ENCODE measurements at regions not wholly inside any gene's neighbourhood (a gene's known extent, or its start where the extent isn't known, plus 50 kb on each side); places are given as distances from the start of the nearest gene placed in this dataset.

DNA sequence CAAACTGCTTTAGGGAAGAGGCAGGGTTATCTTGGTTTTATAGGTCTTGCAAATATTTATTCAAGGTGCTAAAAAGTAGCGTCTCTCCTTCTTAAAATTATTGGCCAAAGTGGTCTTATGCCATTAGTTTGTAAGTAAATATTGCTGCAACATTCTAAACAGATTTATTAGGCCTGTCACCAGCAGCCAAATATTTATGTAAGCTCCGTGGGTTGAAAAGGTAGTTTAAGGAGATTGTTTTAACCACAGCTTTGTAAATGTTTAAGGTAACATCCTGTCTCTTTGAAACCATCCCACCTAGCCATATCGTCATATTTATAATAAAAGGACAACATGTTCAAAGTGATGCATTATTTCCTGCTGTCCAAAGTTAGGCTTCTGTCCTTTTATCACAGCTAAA lies 210.1 kb upstream of the LNX1 start:
- CTCF ChIA-PET = no interaction called here

DNA sequence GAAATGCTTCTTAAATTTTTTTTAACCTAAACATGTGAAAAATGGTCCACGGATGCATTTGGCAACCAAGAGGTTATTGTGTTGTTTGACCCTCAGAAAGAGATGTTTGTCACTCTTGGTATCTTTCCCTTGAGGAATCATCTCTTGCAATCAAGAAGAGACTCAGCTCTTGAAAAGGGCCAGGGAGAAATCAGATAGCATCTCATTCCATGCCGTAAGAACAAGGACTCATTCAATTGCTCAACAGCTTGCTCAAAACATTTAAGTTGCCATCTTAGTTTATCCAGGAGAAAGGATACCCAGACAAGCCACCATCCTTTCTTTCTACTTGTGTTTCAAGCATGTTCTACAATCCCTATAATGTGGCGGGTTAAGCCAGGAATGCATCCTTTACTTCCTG lies 209.5 kb upstream of the LNX1 start:
- Mint-ChIP-seq H3K36me3 (ENCODE audit: low read depth) (no peaks in the 10 kb centered on the region), H3K9me3 (ENCODE audit: insufficient read depth) (no peaks in the 10 kb centered on the region), H3K27ac (no peak overlapping the region), H3K4me1 (ENCODE audit: low read depth) (no peaks in the 10 kb centered on the region), H3K4me3 (no peak overlapping the region), H3K27me3 (ENCODE audit: low read depth) (no peaks in the 10 kb centered on the region)
- ATAC-seq (no peak), DNase-seq (no peak)
- CTCF ChIA-PET = no interaction called here
- POLR2A ChIA-PET = no interaction called here

More for the DNA sequence above, 210.1 kb upstream of the LNX1 start:
- ATAC-seq (no peak), DNase-seq (no peak)
- Mint-ChIP-seq H3K27me3 (ENCODE audit: low read depth) (no peaks in the 10 kb centered on the region), H3K27ac (no peak overlapping the region), H3K4me3 (no peak overlapping the region), H3K36me3 (ENCODE audit: low read depth) (no peaks in the 10 kb centered on the region), H3K9me3 (ENCODE audit: insufficient read depth) (no peaks in the 10 kb centered on the region), H3K4me1 (ENCODE audit: low read depth) (no peaks in the 10 kb centered on the region)
- POLR2A ChIA-PET = interaction anchor here (0.7 kb wide), 1 partner anchor 1601 kb away, joined by 3 read pairs; no protein-coding TSS in a partner anchor

DNA sequence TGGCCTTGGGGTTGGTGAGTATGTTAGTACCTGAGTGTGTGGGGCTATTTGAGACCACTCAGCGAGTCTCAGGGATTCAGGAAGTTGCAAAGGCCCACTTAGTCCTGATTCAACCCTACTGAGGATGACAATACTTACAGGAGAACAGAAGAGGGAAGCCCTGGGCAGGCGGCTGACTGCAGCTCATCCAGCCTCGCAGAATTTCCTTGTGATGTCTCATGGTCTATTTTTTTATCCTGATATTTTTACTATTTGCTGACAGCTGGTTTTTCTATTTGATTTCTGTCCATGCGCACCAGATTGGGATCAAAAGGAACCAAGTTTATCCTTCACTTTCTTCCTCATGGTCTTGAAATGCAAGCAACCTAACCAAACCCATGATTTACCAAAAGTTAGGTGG lies 201.8 kb upstream of the LNX1 start:
- Mint-ChIP-seq H3K9me3 (ENCODE audit: insufficient read depth) (no peaks in the 10 kb centered on the region), H3K36me3 (ENCODE audit: low read depth) (no peaks in the 10 kb centered on the region), H3K4me3 (no peak overlapping the region), H3K27ac (no peak overlapping the region), H3K4me1 (ENCODE audit: low read depth) (no peaks in the 10 kb centered on the region), H3K27me3 (ENCODE audit: low read depth) (no peaks in the 10 kb centered on the region)
- DNase-seq (no peak), ATAC-seq (no peak)
- ChIA-PET CTCF (no interaction called here), POLR2A (no interaction called here)

DNA sequence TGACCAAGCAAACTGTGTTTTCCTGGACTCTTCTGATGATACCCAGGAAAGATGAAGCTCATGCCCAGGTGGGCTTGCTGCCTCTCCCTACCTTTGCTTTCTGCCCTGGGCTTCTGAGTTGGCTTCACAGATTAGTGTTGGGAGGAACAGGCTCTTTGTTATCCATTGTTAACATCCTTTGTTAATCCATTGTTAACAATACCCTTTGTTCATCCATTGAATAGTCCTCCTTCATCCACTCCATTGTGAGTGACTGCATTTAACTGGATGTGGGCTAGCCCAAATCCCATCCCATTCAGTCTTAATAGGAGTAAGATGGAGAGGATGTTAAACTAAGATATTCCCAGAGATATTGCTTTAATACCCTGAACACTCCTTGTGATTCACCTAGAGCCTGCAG lies 199.0 kb upstream of the LNX1 start:
- ChIA-PET POLR2A (no interaction called here), CTCF (no interaction called here)
- Mint-ChIP-seq H3K27me3 (ENCODE audit: low read depth) (no peaks in the 10 kb centered on the region), H3K4me1 (ENCODE audit: low read depth) (no peaks in the 10 kb centered on the region), H3K9me3 (ENCODE audit: insufficient read depth) (no peaks in the 10 kb centered on the region), H3K27ac (no peak overlapping the region), H3K36me3 (ENCODE audit: low read depth) (no peaks in the 10 kb centered on the region), H3K4me3 (no peak overlapping the region)
- ATAC-seq (no peak), DNase-seq (no peak)

DNA sequence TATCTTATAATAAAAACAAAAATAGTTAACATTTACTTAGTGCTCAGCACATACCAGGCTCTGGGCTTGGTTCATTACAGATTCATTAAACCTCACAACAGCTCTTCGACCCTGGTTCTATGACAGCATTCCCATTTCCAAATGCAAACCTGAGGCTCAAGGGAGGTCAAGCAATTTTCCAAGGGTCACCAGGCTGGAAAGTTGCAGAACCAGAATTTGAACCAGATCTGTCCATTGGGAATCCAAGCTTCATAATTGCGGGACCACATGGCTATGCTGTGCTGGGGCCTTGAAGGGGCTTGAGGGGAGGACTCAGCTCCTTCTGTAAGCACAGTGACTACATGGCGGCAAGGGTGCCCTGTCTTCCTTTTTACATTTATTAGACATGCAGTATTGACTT lies 197.3 kb upstream of the LNX1 start:
- H3K4me1 Mint-ChIP-seq (ENCODE audit: low read depth) = no peaks in the 10 kb centered on the region
- H3K4me3 Mint-ChIP-seq = no peak overlapping the region
- CTCF ChIA-PET = no interaction called here
- ATAC-seq = no peak
- no peaks in the 10 kb centered on the region for H3K27me3 Mint-ChIP-seq (ENCODE audit: low read depth)
- H3K36me3 Mint-ChIP-seq (ENCODE audit: low read depth) = no peaks in the 10 kb centered on the region
- POLR2A ChIA-PET = no interaction called here
- DNase-seq = no peak
- no peaks in the 10 kb centered on the region for H3K9me3 Mint-ChIP-seq (ENCODE audit: insufficient read depth)
- no peak overlapping the region for H3K27ac Mint-ChIP-seq

DNA sequence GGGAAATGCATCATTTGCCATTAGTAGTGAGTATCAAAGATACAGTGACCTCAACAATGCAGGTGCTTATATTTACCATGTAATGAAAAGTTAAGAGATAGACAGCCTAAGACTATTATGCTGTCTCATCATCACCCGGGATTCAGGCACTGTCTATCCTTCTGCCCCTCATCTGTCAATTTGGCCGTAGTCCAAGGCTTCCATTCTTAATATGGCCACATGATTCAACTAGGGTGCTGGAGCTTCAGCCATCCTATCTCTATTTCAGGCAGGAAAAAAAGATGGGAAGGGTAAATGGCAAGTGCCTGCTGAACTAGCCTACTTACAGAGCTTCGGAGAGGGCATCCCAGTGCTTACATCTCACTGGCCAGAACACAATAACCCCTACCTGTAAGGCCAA lies 196.7 kb upstream of the LNX1 start:
- ChIA-PET POLR2A (no interaction called here), CTCF (no interaction called here)
- no peaks in the 10 kb centered on the region for H3K27me3 Mint-ChIP-seq (ENCODE audit: low read depth)
- ATAC-seq (no peak), DNase-seq (no peak)
- H3K4me3 Mint-ChIP-seq = no peak overlapping the region
- no peaks in the 10 kb centered on the region for H3K36me3 Mint-ChIP-seq (ENCODE audit: low read depth)
- H3K4me1 Mint-ChIP-seq (ENCODE audit: low read depth) = no peaks in the 10 kb centered on the region
- no peaks in the 10 kb centered on the region for H3K9me3 Mint-ChIP-seq (ENCODE audit: insufficient read depth)
- H3K27ac Mint-ChIP-seq = no peak overlapping the region

DNA sequence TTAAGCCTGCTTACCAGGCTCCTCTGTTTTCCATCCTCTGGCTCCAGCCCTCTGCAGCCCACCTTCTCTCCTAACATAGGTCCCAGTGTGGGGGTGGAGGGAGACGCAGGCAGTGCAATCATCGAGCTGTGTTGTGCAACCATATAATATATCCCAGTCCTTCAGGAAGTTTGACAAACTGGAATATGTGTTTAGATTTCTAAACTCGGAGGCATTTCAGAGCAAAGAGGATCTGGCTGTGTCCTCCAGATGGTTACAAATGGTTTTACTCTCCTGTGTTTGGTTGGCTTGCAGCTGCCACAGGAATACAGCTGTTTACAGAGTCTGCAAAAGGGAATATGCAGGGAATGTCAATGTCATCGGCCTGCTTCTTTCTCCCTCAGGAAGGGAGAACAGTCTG lies 195.3 kb upstream of the LNX1 start:
- Mint-ChIP-seq H3K27me3 (ENCODE audit: low read depth) (no peaks in the 10 kb centered on the region), H3K4me1 (ENCODE audit: low read depth) (no peaks in the 10 kb centered on the region), H3K27ac (no peak overlapping the region), H3K4me3 (no peak overlapping the region), H3K9me3 (ENCODE audit: insufficient read depth) (no peaks in the 10 kb centered on the region), H3K36me3 (ENCODE audit: low read depth) (no peaks in the 10 kb centered on the region)
- DNase-seq (no peak), ATAC-seq (no peak)
- ChIA-PET POLR2A (no interaction called here), CTCF (no interaction called here)

DNA sequence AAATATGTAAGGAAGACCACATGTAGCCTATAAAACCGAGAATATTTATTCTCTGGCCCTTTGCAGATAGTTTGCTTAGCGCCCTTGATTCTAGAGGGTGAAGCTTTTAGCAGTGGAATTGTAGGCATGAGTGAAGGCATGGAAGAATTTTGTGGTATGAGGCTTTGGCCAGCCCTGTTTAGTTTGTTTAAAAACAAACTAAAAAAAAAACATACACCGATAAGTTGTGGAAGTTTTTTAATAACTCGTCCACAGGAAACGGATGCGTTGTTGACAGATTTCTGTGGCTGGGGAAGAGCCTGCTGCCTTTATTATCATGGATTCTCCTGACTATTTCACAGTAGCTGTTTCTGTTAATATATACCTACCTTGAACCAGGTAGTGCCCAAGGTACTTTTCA lies 194.7 kb upstream of the LNX1 start:
- H3K4me1 Mint-ChIP-seq (ENCODE audit: low read depth) = no peaks in the 10 kb centered on the region
- H3K27me3 Mint-ChIP-seq (ENCODE audit: low read depth) = no peaks in the 10 kb centered on the region
- DNase-seq = no peak
- no peak overlapping the region for H3K27ac Mint-ChIP-seq
- ChIA-PET CTCF (no interaction called here), POLR2A (no interaction called here)
- no peak for ATAC-seq
- H3K4me3 Mint-ChIP-seq = no peak overlapping the region
- no peaks in the 10 kb centered on the region for H3K36me3 Mint-ChIP-seq (ENCODE audit: low read depth)
- no peaks in the 10 kb centered on the region for H3K9me3 Mint-ChIP-seq (ENCODE audit: insufficient read depth)

DNA sequence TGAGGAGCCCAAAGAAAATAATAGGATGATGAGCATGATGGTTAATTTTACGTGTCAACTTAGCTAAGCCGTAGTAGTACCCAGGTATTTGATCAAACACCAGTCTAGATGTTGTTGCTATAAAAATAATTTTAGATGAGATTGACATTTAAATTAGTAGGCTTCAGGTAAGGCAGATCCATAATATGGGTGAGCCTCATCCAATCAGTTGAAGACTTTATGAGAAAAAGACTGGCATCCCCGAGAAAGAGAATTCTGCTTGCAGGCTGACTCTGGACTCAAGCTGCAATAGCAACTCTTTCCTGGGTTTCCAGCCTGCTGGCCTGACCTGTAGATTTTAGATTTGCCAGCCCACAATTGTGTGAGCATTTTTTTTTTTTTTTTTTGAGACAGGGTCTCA lies 192.8 kb upstream of the LNX1 start:
- POLR2A ChIA-PET = no interaction called here
- ATAC-seq (no peak), DNase-seq (no peak)
- H3K9me3 Mint-ChIP-seq (ENCODE audit: insufficient read depth) = no peaks in the 10 kb centered on the region
- H3K27me3 Mint-ChIP-seq (ENCODE audit: low read depth) = no peaks in the 10 kb centered on the region
- CTCF ChIA-PET = no interaction called here
- H3K36me3 Mint-ChIP-seq (ENCODE audit: low read depth) = no peaks in the 10 kb centered on the region
- H3K27ac Mint-ChIP-seq = no peak overlapping the region
- H3K4me1 Mint-ChIP-seq (ENCODE audit: low read depth) = no peaks in the 10 kb centered on the region
- no peak overlapping the region for H3K4me3 Mint-ChIP-seq

DNA sequence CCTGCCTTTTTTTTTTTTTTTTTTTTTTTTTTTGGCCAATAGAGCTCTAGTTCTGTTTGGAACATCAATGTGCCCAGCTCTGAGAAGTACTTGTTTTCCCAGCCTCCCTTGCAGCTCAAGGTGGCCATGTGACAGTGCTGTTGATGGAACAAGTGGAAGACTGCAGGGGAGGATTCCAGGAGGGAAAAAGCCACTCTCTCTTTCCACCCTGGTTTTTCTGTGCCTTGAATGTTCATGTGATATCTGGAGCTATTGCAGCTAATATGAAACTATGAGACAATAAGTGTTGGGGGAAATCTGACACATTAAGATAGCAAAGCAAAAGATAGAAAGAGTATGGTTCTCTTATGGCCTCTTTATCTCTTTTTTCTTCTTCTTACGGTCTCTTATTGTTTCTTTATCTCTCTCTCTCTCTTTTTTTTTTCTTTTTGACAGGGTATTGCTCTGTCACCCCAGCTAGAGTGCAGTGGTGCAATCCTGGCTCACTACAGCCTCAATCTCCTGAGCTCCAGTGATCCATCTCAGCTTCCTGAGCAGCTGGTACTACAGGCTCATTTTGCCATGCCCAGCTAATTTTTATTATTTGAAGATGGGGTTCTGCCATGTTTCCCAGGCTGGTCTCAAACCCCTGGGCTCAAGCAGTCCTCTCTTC lies 192.0 kb upstream of the LNX1 start:
- no peaks in the 10 kb centered on the region for H3K9me3 Mint-ChIP-seq (ENCODE audit: insufficient read depth)
- H3K4me3 Mint-ChIP-seq = no peak overlapping the region
- POLR2A ChIA-PET = no interaction called here
- no peaks in the 10 kb centered on the region for H3K27me3 Mint-ChIP-seq (ENCODE audit: low read depth)
- no peak overlapping the region for H3K27ac Mint-ChIP-seq
- no peaks in the 10 kb centered on the region for H3K4me1 Mint-ChIP-seq (ENCODE audit: low read depth)
- no peaks in the 10 kb centered on the region for H3K36me3 Mint-ChIP-seq (ENCODE audit: low read depth)
- no peak for DNase-seq
- no peak for ATAC-seq
- CTCF ChIA-PET = no interaction called here

DNA sequence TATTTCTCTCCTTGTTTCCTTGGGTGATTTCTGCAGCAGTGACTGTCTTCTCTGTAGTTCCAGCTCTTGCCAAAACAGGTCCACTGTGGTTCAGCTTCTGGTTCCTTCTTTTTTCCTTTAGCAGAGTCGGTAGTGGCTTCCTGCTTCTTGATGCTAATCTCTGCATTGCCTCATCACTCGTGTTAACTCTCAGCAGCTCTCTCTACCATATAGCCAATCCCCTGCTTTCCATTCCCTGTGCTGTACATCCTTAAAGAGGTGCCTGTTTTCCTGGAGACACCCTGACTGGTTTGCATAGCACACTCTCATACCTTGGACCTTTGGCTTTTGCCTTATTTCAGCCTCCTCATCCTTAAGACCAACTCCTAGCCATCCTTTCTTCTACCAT lies 191.2 kb upstream of the LNX1 start:
- DNase-seq (no peak), ATAC-seq (no peak)
- H3K4me3 Mint-ChIP-seq = no peak overlapping the region
- no peak overlapping the region for H3K27ac Mint-ChIP-seq
- H3K27me3 Mint-ChIP-seq (ENCODE audit: low read depth) = no peaks in the 10 kb centered on the region
- H3K4me1 Mint-ChIP-seq (ENCODE audit: low read depth) = no peaks in the 10 kb centered on the region
- H3K9me3 Mint-ChIP-seq (ENCODE audit: insufficient read depth) = no peaks in the 10 kb centered on the region
- ChIA-PET CTCF (no interaction called here), POLR2A (no interaction called here)
- H3K36me3 Mint-ChIP-seq (ENCODE audit: low read depth) = no peaks in the 10 kb centered on the region

DNA sequence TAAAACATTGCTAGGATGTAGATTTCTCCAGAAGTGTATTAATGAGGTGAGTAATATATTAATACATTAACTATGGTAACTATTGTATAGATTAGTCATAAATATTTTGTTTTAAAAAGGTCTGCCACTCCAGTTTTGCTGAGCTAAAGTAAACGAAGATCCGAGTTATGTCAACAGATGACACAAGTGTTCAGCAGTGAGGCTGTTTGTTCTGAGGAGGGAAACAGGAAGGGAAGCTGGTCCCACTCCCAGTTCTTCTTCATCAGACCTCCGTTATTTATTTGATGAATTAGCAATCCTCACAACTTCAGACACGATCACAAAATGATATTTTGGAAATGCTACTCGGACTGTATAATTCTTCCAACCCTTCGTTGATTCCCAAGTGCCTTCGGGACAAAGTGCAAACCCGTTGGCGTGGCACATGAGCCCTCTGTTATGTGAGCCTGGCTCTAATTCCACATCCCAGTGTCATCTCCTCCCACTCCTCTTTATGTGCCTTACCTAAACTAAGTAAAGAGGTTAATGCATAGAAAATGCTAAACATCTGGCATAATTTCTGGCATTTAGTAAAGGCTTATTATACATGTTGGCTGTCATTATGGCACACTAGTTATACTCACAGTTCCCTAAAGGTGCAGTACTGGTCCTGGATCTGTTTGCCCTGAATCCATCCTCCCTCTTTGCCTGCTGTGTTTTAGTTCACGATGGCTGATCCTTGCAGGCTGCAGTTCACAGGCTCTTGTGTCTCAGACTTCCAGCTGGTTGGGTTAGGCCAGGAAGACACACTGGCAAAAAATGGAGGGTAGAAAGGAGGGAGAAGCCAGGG lies 190.6 kb upstream of the LNX1 start:
- no peaks in the 10 kb centered on the region for H3K4me1 Mint-ChIP-seq (ENCODE audit: low read depth)
- no peaks in the 10 kb centered on the region for H3K27me3 Mint-ChIP-seq (ENCODE audit: low read depth)
- DNase-seq (no peak), ATAC-seq (no peak)
- no peak overlapping the region for H3K4me3 Mint-ChIP-seq
- POLR2A ChIA-PET = no interaction called here
- no peaks in the 10 kb centered on the region for H3K36me3 Mint-ChIP-seq (ENCODE audit: low read depth)
- CTCF ChIA-PET = no interaction called here
- no peaks in the 10 kb centered on the region for H3K9me3 Mint-ChIP-seq (ENCODE audit: insufficient read depth)
- H3K27ac Mint-ChIP-seq = no peak overlapping the region
